ENCODE measurements at regions not wholly inside any gene's neighbourhood (a gene's known extent, or its start where the extent isn't known, plus 50 kb on each side); places are given as distances from the start of the nearest gene placed in this dataset.

DNA sequence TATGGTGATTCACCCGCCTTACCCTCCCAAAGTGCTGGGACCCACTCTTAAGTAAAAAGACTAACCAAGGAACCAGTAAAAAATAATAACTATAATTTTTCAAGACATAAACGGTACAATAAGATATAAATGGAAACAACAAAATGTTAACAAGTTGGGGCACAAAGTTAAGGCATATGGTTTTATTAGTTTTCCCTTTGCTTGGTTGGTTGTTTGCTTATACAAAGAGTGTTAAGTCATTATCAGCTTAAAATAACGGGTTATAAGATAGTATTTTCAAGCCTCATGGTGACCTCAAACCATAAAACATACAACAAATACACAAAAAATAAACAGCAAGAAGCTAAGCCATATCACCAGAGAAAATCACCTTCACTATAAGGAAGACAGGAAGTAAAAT is 406.1 kb downstream of the SEC23A start:
- FAIRE-seq (no peak), ATAC-seq (no peak), DNase-seq (ENCODE audit: low spot score) (no peak)
- H3K9me3 ChIP-seq (ENCODE audit: low read length), result no peaks in the 10 kb centered on the region
- H3K4me3 ChIP-seq (replicated peaks in 1 of 3; ENCODE audit: insufficient read depth in 1 of 3, low read depth in 2 of 3, low read length in 3 of 3), result no peak overlapping the region
- H3K4me2 ChIP-seq (ENCODE audit: low read depth, low read length), result no peak overlapping the region
- no TSS peak for BruUV-seq (replicated peaks)
- WGBS (ENCODE audit: low lambda C conversion rate), result 8% methylated on average over 3 of the region's 3 CpGs
- intact Hi-C loops (cut with micrococcal nuclease; ENCODE audit: unreplicated experiment) (loop anchor here (10.0 kb wide), 1 partner anchor 1522 kb away; the partner anchor contains the start of gene SLC25A21), in situ Hi-C loops (cut with HindIII; ENCODE audit: extremely low pct_ligation_motif_present, low pct_unique_long_range_greater_than_20kb) (no loop called here)
- H4K20me1 ChIP-seq (ENCODE audit: insufficient read depth, low read length), result no peaks in the 10 kb centered on the region
- H3K79me2 ChIP-seq (ENCODE audit: insufficient read depth, low read length), result no peaks in the 10 kb centered on the region
- no peaks in the 10 kb centered on the region for H3K27me3 ChIP-seq (ENCODE audit: control insufficient read depth in 1 of 2, insufficient read depth in 2 of 2, low read length in 2 of 2)
- H2AFZ ChIP-seq (ENCODE audit: low read length), result no peak overlapping the region
- H3K36me3 ChIP-seq (replicated peaks in 1 of 2; ENCODE audit: control insufficient read depth in 1 of 2, insufficient read depth in 2 of 2, low read length in 2 of 2), result no peaks in the 10 kb centered on the region
- ChIA-PET CTCF (ENCODE audit: low intra/inter-chr PET ratio, low total read pairs) (no interaction called here), POLR2A (no interaction called here)
- H3K27ac ChIP-seq (ENCODE audit: extremely low read length, insufficient read depth, low read length), result no peak overlapping the region
- H3K9ac ChIP-seq (ENCODE audit: insufficient read depth, low read depth, low read length), result no peak overlapping the region
- no peaks in the 10 kb centered on the region for H3K4me1 ChIP-seq (ENCODE audit: insufficient read depth, low read length)
- TF ChIP-seq NFRKB (IDR thresholded peaks at IDR 0.05) (0 out of 2 replicates have a peak, but pooled peaks have one; percentile 13), ZC3H4 (CRISPR knock-in tag; IDR thresholded peaks at IDR 0.05; ENCODE audit: borderline replicate concordance) (no peak), BCLAF1 (IDR thresholded peaks at IDR 0.05) (peak; percentile 98; the same call in 1 of the 2 replicates)

- FAIRE-seq, result no peak
- no peak for DNase-seq (ENCODE audit: low spot score)
- WGBS (ENCODE audit: low lambda C conversion rate), result 31% methylated on average over 2 of the region's 2 CpGs
- no peaks in the 10 kb centered on the region for H4K20me1 ChIP-seq (ENCODE audit: insufficient read depth, low read length)
- no peak overlapping the region for H3K27ac ChIP-seq (ENCODE audit: extremely low read length, insufficient read depth, low read length)
- ATAC-seq, result peak; percentile 65
- H3K4me3 ChIP-seq (replicated peaks in 1 of 3; ENCODE audit: insufficient read depth in 1 of 3, low read depth in 2 of 3, low read length in 3 of 3), result no peak overlapping the region
- H3K9me3 ChIP-seq (ENCODE audit: low read length), result no peaks in the 10 kb centered on the region
- BruUV-seq (replicated peaks), result no TSS peak
- CTCF ChIA-PET (ENCODE audit: low intra/inter-chr PET ratio, low total read pairs), result no interaction called here
- intact Hi-C loops (cut with micrococcal nuclease; ENCODE audit: unreplicated experiment) (loop anchor here (10.0 kb wide), 1 partner anchor 1519 kb away; the partner anchor contains the start of gene SLC25A21), in situ Hi-C loops (cut with HindIII; ENCODE audit: extremely low pct_ligation_motif_present, low pct_unique_long_range_greater_than_20kb) (no loop called here)
- no peaks in the 10 kb centered on the region for H3K4me1 ChIP-seq (ENCODE audit: insufficient read depth, low read length)
- no peak overlapping the region for H2AFZ ChIP-seq (ENCODE audit: low read length)
- POLR2A ChIA-PET, result no interaction called here
- no peaks in the 10 kb centered on the region for H3K27me3 ChIP-seq (ENCODE audit: control insufficient read depth in 1 of 2, insufficient read depth in 2 of 2, low read length in 2 of 2)
- no peaks in the 10 kb centered on the region for H3K79me2 ChIP-seq (ENCODE audit: insufficient read depth, low read length)
- no peak for TF ChIP-seq ZNF543 (CRISPR knock-in tag; IDR thresholded peaks at IDR 0.05)
- no peak for TF ChIP-seq TBX2 (CRISPR knock-in tag; IDR thresholded peaks at IDR 0.05; ENCODE audit: borderline replicate concordance)
- no peak for TF ChIP-seq MYNN (CRISPR knock-in tag; IDR thresholded peaks at IDR 0.05; ENCODE audit: low read depth)
- TF ChIP-seq ZNF713 (CRISPR knock-in tag; IDR thresholded peaks at IDR 0.05), result no peak
- TF ChIP-seq REL (CRISPR knock-in tag; conservative IDR thresholded peaks at IDR 0.05), result no peak
- TF ChIP-seq, protein P1, sequence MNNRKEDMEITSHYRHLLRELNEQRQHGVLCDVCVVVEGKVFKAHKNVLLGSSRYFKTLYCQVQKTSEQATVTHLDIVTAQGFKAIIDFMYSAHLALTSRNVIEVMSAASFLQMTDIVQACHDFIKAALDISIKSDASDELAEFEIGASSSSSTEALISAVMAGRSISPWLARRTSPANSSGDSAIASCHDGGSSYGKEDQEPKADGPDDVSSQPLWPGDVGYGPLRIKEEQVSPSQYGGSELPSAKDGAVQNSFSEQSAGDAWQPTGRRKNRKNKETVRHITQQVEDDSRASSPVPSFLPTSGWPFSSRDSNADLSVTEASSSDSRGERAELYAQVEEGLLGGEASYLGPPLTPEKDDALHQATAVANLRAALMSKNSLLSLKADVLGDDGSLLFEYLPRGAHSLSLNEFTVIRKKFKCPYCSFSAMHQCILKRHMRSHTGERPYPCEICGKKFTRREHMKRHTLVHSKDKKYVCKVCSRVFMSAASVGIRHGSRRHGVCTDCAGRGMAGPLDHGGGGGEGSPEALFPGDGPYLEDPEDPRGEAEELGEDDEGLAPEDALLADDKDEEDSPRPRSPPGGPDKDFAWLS (CRISPR knock-in tag; IDR thresholded peaks at IDR 0.05; ENCODE audit: borderline replicate concordance), result no peak
- no peak overlapping the region for H3K4me2 ChIP-seq (ENCODE audit: low read depth, low read length)
- H3K36me3 ChIP-seq (replicated peaks in 1 of 2; ENCODE audit: control insufficient read depth in 1 of 2, insufficient read depth in 2 of 2, low read length in 2 of 2), result no peaks in the 10 kb centered on the region
- H3K9ac ChIP-seq (ENCODE audit: insufficient read depth, low read depth, low read length), result no peak overlapping the region
Measured at GRCh38 chr14:38693423-38693822, 409.6 kb downstream of the SEC23A start.

Data from HepG2 (cell line).